HepG2 (cell line): ENCODE measurements at regions not wholly inside any gene's neighbourhood (a gene's known extent, or its start where the extent isn't known, plus 50 kb on each side); places are given as distances from the start of the nearest gene placed in this dataset.

ENCODE experiments used
- ATAC-seq: fragments of 200-7000 bp; cut with Tn5 transposase; 3 replicates; pipeline ENCODE4 v1.9.1; 2020; ENCODE audit warnings: mild to moderate bottlenecking, moderate library complexity
- BruUV-seq: library from RNA; stranded (reverse); fragments of 400-500 nt; replicated peaks from 2 replicates; lab custom pipeline; 2021; lab: Mats Ljungman, UMichigan
- CTCF ChIA-PET: fragments of 300-600 bp; formaldehyde crosslinking; extraction: SDS; loops from one replicate; lab custom pipeline; 2021; ENCODE audit warnings: low total read pairs, inconsistent platforms, low intra/inter-chr PET ratio; lab: Yijun Ruan, JAX
- POLR2A ChIA-PET: fragments of 350-600 bp; sonication (Branson Sonifier 250); formaldehyde crosslinking; loops from one replicate; lab custom pipeline; 2020; ENCODE audit warnings: antibody characterized with exemption, inconsistent platforms; lab: Yijun Ruan, JAX
- DNase-seq: peaks from one replicate; pipeline ENCODE4 v3.0.0-alpha.2; 2015; ENCODE audit warnings: low spot score
- FAIRE-seq: peaks from 3 replicates; lab custom pipeline; 2011; peaks lifted over from hg19 to GRCh38; lab: Jason Lieb, UNC
- H2AFZ ChIP-seq: one replicate; pipeline ENCODE4 v1.6.1; 2011; ENCODE audit warnings: low read length, inconsistent platforms
- H3K27ac ChIP-seq: fragments of 300-600 bp; 3 replicates; pipeline ENCODE4 v1.8.0; 2011; ENCODE audit warnings: mixed run types, mild to moderate bottlenecking, mixed read lengths, low read length, inconsistent platforms; ENCODE audit not compliant: insufficient read depth; ENCODE audit errors: extremely low read length
- H3K27me3 ChIP-seq, 2 experiments: fragments of 200-600 bp in 1 of 2; 2 replicates in 1 of 2; 3 replicates in 1 of 2; pipeline versions ENCODE4 v1.6.0 to v1.8.0; 2011; ENCODE audit warnings: low read length in 2 of 2, mild to moderate bottlenecking in 2 of 2, moderate library complexity in 2 of 2, inconsistent platforms in 1 of 2; ENCODE audit not compliant: insufficient read depth in 2 of 2, control insufficient read depth in 1 of 2
- H3K36me3 ChIP-seq, 2 experiments: fragments of 200-600 bp in 1 of 2; replicated peaks in 1 of 2; 2 replicates in 1 of 2; 3 replicates in 1 of 2; pipeline versions ENCODE4 v1.5.1 to v1.8.0; 2011; ENCODE audit warnings: low read length in 2 of 2, inconsistent platforms in 1 of 2; ENCODE audit not compliant: insufficient read depth in 2 of 2, control insufficient read depth in 1 of 2
- H3K4me1 ChIP-seq: 2 replicates; pipeline ENCODE4 v1.5.1; 2012; ENCODE audit warnings: low read length, inconsistent platforms; ENCODE audit not compliant: insufficient read depth
- H3K4me2 ChIP-seq: 2 replicates; pipeline ENCODE4 v1.6.0; 2011; ENCODE audit warnings: low read depth, low read length, inconsistent platforms
- H3K4me3 ChIP-seq, 3 experiments: fragments of 200-600 bp in 1 of 3; sonication (generic), shearing (Covaris generic) in 1 of 3; replicated peaks in 1 of 3; 2 replicates each; pipeline ENCODE4 v1.5.1; 2011 to 2016; ENCODE audit warnings: low read length in 3 of 3, inconsistent platforms in 2 of 3, low read depth in 2 of 3, mild to moderate bottlenecking in 2 of 3, control low read depth in 1 of 3, mixed read lengths in 1 of 3; ENCODE audit not compliant: insufficient read depth in 1 of 3
- H3K79me2 ChIP-seq: one replicate; pipeline ENCODE4 v1.6.1; 2011; ENCODE audit warnings: low read length, inconsistent platforms; ENCODE audit not compliant: insufficient read depth
- H3K9ac ChIP-seq: 2 replicates; pipeline ENCODE4 v1.6.0; 2011; ENCODE audit warnings: mild to moderate bottlenecking, low read depth, low read length, inconsistent platforms; ENCODE audit not compliant: insufficient read depth
- H3K9me3 ChIP-seq: 2 replicates; pipeline ENCODE4 v1.5.1; 2012; ENCODE audit warnings: mild to moderate bottlenecking, low read length
- H4K20me1 ChIP-seq: 2 replicates; pipeline ENCODE4 v1.6.0; 2011; ENCODE audit warnings: inconsistent platforms, mild to moderate bottlenecking, low read length, moderate library complexity; ENCODE audit not compliant: insufficient read depth
- KDM3A ChIP-seq: IDR thresholded peaks from 2 replicates; pipeline ENCODE4 v1.6.1; 2018; ENCODE audit warnings: low read depth, missing compliant biosample characterization
- MED1 ChIP-seq: sonication (generic); formaldehyde crosslinking; IDR thresholded peaks from 2 replicates; pipeline ENCODE4 v1.4.0; 2020; ENCODE audit warnings: missing genetic modification reagents
- TGIF2 ChIP-seq: IDR thresholded peaks from 2 replicates; pipeline ENCODE4 v1.6.1; 2016; ENCODE audit warnings: control low read depth, missing compliant biosample characterization
- ZNF224 ChIP-seq: sonication (generic); formaldehyde crosslinking; IDR thresholded peaks from 2 replicates; pipeline ENCODE4 v1.5.0; 2020; ENCODE audit warnings: mild to moderate bottlenecking, missing genetic modification reagents
- ZNF44 ChIP-seq: sonication (generic); formaldehyde crosslinking; IDR thresholded peaks from 2 replicates; pipeline ENCODE4 v1.5.1; 2020; ENCODE audit warnings: mild to moderate bottlenecking, missing genetic modification reagents
- ZNF552 ChIP-seq: sonication (generic); formaldehyde crosslinking; IDR thresholded peaks from 2 replicates; pipeline ENCODE4 v1.9.0; 2022; ENCODE audit warnings: missing genetic modification reagents, mild to moderate bottlenecking, borderline replicate concordance
- ZNF687 ChIP-seq: sonication (generic); formaldehyde crosslinking; IDR thresholded peaks from 2 replicates; pipeline ENCODE4 v1.5.1; 2020; ENCODE audit warnings: mild to moderate bottlenecking, missing genetic modification reagents, moderate library complexity
- WGBS: methylation state at CpG from one replicate; pipeline ENCODE4 v1.1.6; 2017; ENCODE audit warnings: low lambda C conversion rate; 5-methylcytosine and 5-hydroxymethylcytosine counted together
- in situ Hi-C: cut with HindIII; loops from 2 replicates; pipeline ENCODE4 v1.10.0; 2017; ENCODE audit warnings: low pct_unique_long_range_greater_than_20kb; ENCODE audit not compliant: extremely low pct_ligation_motif_present
- intact Hi-C: fragments of 100-400 bp; cut with micrococcal nuclease; formaldehyde crosslinking; loops from one replicate; pipeline ENCODE4 v1.10.0; 2022; ENCODE audit not compliant: unreplicated experiment
- TF ChIP-seq, protein P1 (sequence below): sonication (generic); formaldehyde crosslinking; IDR thresholded peaks from 2 replicates; pipeline ENCODE4 v1.9.0; 2021; ENCODE audit warnings: mild to moderate bottlenecking, missing genetic modification reagents
- TF ChIP-seq, protein P2 (sequence below): sonication (generic); formaldehyde crosslinking; IDR thresholded peaks from 2 replicates; pipeline ENCODE4 v1.4.0; 2020; ENCODE audit warnings: mild to moderate bottlenecking, missing genetic modification reagents

- POLR2A ChIA-PET = no interaction called here
- intact Hi-C loops = no loop called here
- TF ChIP-seq TGIF2 (CRISPR knock-in tag) (no peak), ZNF44 (CRISPR knock-in tag) (no peak), MED1 (CRISPR knock-in tag) (no peak), ZNF224 (CRISPR knock-in tag) (no peak), ZNF552 (no peak), KDM3A (CRISPR knock-in tag) (no peak), ZNF687 (no peak)
- TF ChIP-seq, protein P1, sequence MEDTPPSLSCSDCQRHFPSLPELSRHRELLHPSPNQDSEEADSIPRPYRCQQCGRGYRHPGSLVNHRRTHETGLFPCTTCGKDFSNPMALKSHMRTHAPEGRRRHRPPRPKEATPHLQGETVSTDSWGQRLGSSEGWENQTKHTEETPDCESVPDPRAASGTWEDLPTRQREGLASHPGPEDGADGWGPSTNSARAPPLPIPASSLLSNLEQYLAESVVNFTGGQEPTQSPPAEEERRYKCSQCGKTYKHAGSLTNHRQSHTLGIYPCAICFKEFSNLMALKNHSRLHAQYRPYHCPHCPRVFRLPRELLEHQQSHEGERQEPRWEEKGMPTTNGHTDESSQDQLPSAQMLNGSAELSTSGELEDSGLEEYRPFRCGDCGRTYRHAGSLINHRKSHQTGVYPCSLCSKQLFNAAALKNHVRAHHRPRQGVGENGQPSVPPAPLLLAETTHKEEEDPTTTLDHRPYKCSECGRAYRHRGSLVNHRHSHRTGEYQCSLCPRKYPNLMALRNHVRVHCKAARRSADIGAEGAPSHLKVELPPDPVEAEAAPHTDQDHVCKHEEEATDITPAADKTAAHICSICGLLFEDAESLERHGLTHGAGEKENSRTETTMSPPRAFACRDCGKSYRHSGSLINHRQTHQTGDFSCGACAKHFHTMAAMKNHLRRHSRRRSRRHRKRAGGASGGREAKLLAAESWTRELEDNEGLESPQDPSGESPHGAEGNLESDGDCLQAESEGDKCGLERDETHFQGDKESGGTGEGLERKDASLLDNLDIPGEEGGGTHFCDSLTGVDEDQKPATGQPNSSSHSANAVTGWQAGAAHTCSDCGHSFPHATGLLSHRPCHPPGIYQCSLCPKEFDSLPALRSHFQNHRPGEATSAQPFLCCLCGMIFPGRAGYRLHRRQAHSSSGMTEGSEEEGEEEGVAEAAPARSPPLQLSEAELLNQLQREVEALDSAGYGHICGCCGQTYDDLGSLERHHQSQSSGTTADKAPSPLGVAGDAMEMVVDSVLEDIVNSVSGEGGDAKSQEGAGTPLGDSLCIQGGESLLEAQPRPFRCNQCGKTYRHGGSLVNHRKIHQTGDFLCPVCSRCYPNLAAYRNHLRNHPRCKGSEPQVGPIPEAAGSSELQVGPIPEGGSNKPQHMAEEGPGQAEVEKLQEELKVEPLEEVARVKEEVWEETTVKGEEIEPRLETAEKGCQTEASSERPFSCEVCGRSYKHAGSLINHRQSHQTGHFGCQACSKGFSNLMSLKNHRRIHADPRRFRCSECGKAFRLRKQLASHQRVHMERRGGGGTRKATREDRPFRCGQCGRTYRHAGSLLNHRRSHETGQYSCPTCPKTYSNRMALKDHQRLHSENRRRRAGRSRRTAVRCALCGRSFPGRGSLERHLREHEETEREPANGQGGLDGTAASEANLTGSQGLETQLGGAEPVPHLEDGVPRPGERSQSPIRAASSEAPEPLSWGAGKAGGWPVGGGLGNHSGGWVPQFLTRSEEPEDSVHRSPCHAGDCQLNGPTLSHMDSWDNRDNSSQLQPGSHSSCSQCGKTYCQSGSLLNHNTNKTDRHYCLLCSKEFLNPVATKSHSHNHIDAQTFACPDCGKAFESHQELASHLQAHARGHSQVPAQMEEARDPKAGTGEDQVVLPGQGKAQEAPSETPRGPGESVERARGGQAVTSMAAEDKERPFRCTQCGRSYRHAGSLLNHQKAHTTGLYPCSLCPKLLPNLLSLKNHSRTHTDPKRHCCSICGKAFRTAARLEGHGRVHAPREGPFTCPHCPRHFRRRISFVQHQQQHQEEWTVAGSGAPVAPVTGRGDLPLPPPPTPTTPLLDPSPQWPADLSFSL (CRISPR knock-in tag) = no peak
- TF ChIP-seq, protein P2, sequence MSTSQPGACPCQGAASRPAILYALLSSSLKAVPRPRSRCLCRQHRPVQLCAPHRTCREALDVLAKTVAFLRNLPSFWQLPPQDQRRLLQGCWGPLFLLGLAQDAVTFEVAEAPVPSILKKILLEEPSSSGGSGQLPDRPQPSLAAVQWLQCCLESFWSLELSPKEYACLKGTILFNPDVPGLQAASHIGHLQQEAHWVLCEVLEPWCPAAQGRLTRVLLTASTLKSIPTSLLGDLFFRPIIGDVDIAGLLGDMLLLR (CRISPR knock-in tag) = no peak
- Histone ChIP-seq H3K27ac (no peak overlapping the region), H3K79me2 (no peaks in the 10 kb centered on the region), H3K36me3 (no peaks in the 10 kb centered on the region), H3K9me3 (no peaks in the 10 kb centered on the region), H3K4me2 (no peak overlapping the region), H3K4me1 (no peaks in the 10 kb centered on the region), H3K4me3 (no peak overlapping the region), H3K27me3 (no peaks in the 10 kb centered on the region), H2AFZ (no peak overlapping the region), H3K9ac (no peak overlapping the region), H4K20me1 (no peaks in the 10 kb centered on the region)
- CTCF ChIA-PET = no interaction called here
- WGBS = 20% methylated on average over 2 of the region's 2 CpGs
- no peak for FAIRE-seq
- no peak for DNase-seq
- ATAC-seq = no peak
- in situ Hi-C loops = no loop called here
- no TSS peak for BruUV-seq
These were observed 206.9 kb downstream of the NSUN3 start for GRCh38 chr3:94269763-94270162.
